Endothelial cell of umbilical vein (primary cell): ENCODE measurements at regions not wholly inside any gene's neighbourhood (a gene's known extent, or its start where the extent isn't known, plus 50 kb on each side); places are given as distances from the start of the nearest gene placed in this dataset.

Experiments used
- CTCF ChIP-seq, 2 donors: IDR thresholded peaks; 1 replicate in 1 of 2; 2 replicates in 1 of 2; pipeline ENCODE4 v1.5.1; 2011; ENCODE audit warnings: low read length in 2 of 2, mild to moderate bottlenecking in 2 of 2, moderate library complexity in 2 of 2, control low read depth in 1 of 2, inconsistent platforms in 1 of 2, low read depth in 1 of 2; ENCODE audit not compliant: insufficient read depth in 1 of 2; ENCODE audit errors: extremely low read depth in 1 of 2
- EZH2 ChIP-seq: IDR thresholded peaks from 2 replicates; pipeline ENCODE4 v1.6.1; 2012; ENCODE audit warnings: borderline replicate concordance, low read depth, mild to moderate bottlenecking, moderate library complexity, low read length, inconsistent platforms; ENCODE audit not compliant: severe bottlenecking
- JUN ChIP-seq: IDR thresholded peaks from 2 replicates; pipeline ENCODE4 v1.6.1; 2011; ENCODE audit warnings: borderline replicate concordance, low read depth; ENCODE audit not compliant: insufficient read length, insufficient read depth
- MAX ChIP-seq: IDR thresholded peaks from 2 replicates; pipeline ENCODE4 v1.6.1; 2011; ENCODE audit not compliant: insufficient read depth, insufficient read length
- POLR2A ChIP-seq: IDR thresholded peaks from 2 replicates; pipeline ENCODE4 v1.6.1; 2012; ENCODE audit warnings: low read depth, mild to moderate bottlenecking, control low read depth, low read length
- POLR2AphosphoS5 ChIP-seq: IDR thresholded peaks from 2 replicates; pipeline ENCODE4 v1.6.1; 2012; ENCODE audit warnings: low read depth, mild to moderate bottlenecking, control low read depth, low read length, moderate library complexity; ENCODE audit not compliant: insufficient read depth

- TF ChIP-seq CTCF (IDR thresholded peaks at IDR 0.05; ENCODE audit: extremely low read depth in 1 of 2, insufficient read depth in 1 of 2, low read depth in 1 of 2, low read length in 2 of 2): no peak
- TF ChIP-seq EZH2: no peak
- no peak for TF ChIP-seq JUN
- TF ChIP-seq POLR2A: no peak
- no peak for TF ChIP-seq POLR2AphosphoS5
- TF ChIP-seq MAX: no peak
Measured at GRCh38 chr12:38501991-38502390, 185.4 kb downstream of the ALG10B start.
